ENCODE measurements at regions not wholly inside any gene's neighbourhood (a gene's known extent, or its start where the extent isn't known, plus 50 kb on each side); places are given as distances from the start of the nearest gene placed in this dataset.

DNA sequence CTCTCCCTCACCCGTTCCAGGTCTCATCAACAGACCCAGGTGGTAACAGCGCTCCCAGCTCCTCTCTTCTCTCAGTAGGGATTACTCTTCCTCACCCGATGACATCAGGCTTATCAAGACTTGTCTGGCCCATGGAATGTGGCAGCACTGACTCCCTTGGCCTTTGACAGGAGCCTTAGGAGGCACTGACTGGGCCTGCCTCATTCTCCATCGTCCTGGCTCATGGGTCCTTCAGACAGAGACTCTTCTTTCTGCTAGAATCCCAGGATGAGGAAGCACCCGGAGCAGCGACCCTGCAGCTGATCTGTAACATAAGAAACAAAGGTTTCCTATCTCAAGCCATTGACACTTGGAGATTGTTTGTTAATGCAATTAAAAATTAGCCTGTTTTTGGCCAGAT, 1063.6 kb downstream of the TBC1D22A start:
- DNase-seq (ENCODE audit: low spot score), result no peak

GRCh38 chr22:47822422-47822821, 1060.0 kb downstream of the TBC1D22A start:
- no peak for DNase-seq (ENCODE audit: low spot score)

GRCh38 chr22:47818496-47818895, 1056.0 kb downstream of the TBC1D22A start:
- DNase-seq (ENCODE audit: low spot score), result no peak

GRCh38 chr22:47817380-47817779, 1054.9 kb downstream of the TBC1D22A start:
- DNase-seq (ENCODE audit: low spot score), result no peak

GRCh38 chr22:47816863-47817210, 1054.4 kb downstream of the TBC1D22A start:
- DNase-seq (ENCODE audit: low spot score), result no peak

DNA sequence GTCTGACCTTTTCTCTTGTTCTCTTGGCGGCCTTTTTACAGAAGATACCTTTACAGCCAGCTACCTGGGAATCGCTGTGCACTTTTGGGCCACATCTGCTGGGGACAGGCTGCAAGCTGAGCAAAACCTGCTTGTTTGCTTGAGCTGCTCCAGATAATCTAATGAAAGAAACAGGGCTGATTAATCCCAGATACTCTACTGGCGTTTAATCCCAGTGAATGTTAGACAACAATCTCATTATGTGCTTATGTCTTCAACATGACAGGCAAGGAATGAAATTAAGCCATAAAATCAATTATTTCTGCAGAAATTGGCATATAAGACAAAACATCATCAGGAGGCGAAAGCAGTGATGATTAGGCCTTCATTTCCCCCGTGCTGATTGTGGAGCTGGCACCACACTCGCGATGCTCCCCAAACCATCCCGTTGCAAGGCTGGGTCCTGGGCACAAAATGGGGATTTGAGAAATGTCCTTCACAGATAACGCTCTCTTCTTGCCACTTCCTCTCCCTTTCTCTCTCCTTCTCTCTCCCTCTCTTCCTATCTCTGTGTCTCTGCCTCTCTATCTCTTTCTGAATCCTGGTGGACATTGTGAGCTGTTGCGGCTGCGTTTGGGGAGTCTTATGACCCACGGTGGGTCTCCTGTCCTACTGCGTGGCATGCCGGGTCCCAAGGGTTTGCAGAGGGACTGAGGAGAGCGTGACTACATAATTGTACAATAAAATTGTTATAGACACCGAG, 1053.8 kb downstream of the TBC1D22A start:
- no peak for DNase-seq (ENCODE audit: low spot score)

DNA sequence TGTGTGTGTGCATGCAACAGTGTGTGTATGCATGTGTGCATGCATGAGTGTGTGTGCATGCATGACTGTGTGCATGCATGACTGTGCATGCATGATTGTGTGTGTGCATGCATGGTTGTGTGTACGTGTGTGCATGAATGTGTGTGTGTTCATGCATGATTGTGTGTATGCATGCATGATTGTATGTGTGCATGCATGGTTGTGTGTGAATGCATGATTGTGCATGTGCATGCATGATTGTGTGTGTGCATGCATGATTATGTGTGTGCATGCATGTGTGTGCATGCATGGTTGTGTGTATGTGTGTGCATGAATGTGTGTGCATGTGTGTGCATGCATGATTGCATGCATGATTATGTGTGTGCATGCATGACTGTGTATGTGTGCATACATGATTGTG, 1052.0 kb downstream of the TBC1D22A start:
- no peak for DNase-seq (ENCODE audit: low spot score)

- DNase-seq (ENCODE audit: low spot score), result no peak
Observed at GRCh38 chr22:47813661-47814060, 1051.2 kb downstream of the TBC1D22A start.

DNA sequence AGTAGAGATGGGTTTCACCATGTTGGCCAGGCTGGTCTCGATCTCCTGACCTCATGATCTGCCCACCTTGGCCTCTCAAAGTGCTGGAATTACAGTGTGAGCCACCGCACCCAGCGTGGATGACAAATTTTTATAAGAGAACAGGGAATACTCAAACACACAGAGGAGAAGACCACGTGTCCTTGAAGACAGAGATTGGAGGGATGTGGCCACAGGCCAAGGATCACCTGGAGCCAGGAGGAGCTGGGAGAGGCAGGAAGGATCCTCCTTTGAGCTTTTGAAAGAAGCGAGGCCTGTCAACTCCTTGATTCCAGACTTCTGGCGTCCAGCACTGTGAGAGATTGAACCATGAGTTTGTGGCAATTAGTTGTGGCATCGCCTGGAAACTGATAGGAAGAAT, 1049.5 kb downstream of the TBC1D22A start:
- DNase-seq (ENCODE audit: low spot score), result no peak

- no peak for DNase-seq (ENCODE audit: low spot score)
Observed at GRCh38 chr22:47810505-47811500, 1048.4 kb downstream of the TBC1D22A start.

DNA sequence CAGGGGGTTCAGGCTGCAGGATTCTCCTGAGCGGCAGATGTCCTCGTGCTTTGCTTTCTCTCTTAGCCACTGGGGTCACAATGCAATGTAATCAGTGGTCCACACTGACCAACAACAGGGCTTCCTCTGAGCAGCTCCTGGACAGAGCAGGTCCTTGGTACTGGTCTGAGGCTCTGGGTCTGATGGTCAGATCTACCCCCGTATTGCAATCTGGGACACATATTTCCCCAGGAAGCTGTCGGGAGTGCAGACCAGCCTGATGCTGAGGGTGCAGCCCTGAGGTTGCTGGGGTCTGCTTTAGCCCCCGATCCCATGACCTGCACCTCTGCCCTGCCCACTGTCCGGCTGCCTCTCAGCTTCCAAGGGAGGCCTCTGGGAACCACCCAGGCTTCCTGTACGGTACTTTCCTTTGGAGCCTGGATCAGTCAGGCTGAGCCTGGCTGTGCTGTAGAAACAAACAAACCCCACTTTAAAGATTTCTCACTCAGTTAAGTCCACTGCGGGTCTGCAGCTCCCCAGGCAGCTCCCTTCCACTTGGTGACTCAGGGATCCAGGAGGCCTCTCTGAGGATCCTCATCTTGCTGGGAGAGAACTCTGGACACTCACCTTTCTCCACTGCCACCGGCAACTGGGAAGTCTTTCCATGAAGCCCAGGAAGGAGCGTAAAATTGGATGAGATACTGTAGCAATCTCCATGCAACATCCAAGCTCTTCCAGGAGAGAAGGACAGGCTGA, 1046.6 kb downstream of the TBC1D22A start:
- DNase-seq (ENCODE audit: low spot score), result no peak

DNA sequence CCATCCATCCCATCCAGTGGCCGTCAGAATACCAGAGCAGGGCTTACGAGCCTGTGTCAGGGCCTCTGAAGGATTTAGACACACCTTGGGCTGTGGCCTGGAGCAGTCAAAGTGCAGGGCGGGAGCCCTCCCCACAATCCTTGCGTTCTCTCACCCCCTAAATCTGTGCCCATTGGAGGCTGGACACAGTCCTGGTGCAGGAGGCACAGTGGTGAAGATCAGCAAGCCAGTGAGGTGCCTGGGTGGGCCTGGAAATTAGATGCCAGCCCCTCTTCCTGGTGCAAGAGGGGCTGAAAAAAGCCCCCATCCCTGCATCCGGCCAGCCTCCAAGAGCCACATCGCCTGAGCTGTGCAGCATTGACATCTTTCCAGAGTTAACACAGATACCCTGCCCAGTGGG, 1045.8 kb downstream of the TBC1D22A start:
- no peak for DNase-seq (ENCODE audit: low spot score)

DNA sequence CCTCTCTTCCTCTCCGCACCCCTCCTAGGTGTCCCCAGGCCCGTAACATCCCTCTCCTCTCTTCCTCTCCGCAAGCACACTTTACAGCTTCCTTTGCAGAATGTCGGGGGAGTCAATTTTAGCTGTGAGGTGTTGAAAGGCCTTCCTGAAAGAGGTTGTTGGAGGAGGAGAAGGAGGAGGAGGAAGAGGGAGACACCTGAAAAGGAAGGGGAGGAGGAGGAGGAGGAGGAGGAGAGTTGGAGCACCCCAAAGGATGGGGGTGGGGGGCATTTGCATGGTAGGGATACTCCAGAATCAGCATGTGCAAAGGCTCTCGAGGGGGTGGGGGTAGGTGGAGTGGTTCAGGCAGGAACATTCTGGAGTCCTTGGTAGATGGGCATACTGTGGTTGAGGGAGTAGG, 1045.1 kb downstream of the TBC1D22A start:
- no peak for DNase-seq (ENCODE audit: low spot score)

DNA sequence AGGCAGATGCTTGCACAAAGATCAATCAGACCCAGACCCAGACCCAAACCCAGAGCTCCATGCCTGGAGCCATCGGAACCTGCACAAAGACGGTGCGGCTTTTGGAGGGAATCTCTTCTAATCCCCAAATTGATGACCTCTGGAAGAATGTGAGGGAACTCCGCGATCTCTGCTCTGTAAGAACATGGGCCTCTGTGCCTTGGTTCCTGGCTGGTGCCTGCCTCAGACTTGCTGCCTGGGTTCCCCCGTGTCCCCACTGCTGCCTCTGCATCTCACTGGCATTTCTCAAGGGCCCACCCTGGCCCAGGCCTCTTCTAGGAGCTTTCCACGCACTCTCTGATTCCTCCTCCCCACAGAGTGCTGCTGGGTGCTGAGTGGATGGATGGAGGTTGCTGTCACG, 1044.4 kb downstream of the TBC1D22A start:
- DNase-seq (ENCODE audit: low spot score), result no peak

- DNase-seq (ENCODE audit: low spot score), result no peak
Observed at GRCh38 chr22:47805394-47805935, 1043.0 kb downstream of the TBC1D22A start.

DNA sequence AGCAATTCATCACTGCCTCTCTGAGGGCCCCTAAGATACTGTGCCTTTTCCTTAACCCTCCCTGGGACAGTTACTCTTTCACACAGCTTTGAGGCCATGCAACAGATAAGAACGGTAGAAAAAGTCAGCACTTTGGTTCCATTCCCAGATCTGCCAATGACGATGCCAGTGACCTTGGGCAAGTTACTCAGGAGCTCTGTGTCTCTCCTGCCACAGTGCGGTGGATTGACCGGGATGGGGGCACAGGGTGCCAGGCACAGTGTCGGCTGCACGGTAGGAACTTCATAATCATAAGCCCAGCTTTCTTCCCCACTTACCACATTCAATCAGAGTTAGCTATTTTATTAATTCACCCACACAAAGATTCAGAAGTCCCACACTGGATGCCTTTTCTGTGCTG, 1041.8 kb downstream of the TBC1D22A start:
- no peak for DNase-seq (ENCODE audit: low spot score)

- no peak for DNase-seq (ENCODE audit: low spot score)
Observed at GRCh38 chr22:47802421-47802820, 1040.0 kb downstream of the TBC1D22A start.

GRCh38 chr22:47801541-47802245, 1039.2 kb downstream of the TBC1D22A start:
- DNase-seq (ENCODE audit: low spot score), result no peak

GRCh38 chr22:47798229-47798628, 1035.8 kb downstream of the TBC1D22A start:
- no peak for DNase-seq (ENCODE audit: low spot score)

GRCh38 chr22:47797342-47797945, 1035.0 kb downstream of the TBC1D22A start:
- DNase-seq (ENCODE audit: low spot score), result no peak
